AG04449 (cell line): ENCODE measurements at regions not wholly inside any gene's neighbourhood (a gene's known extent, or its start where the extent isn't known, plus 50 kb on each side); places are given as distances from the start of the nearest gene placed in this dataset.

Experiments used
- CTCF ChIA-PET: fragments of 350-600 bp; formaldehyde crosslinking; extraction: SDS; loops from one replicate; lab custom pipeline; 2021; ENCODE audit warnings: antibody characterized with exemption; lab: Yijun Ruan, JAX
- POLR2A ChIA-PET: fragments of 400-600, 350-600 bp; formaldehyde crosslinking; extraction: SDS; loops from one replicate; lab custom pipeline; 2020; ENCODE audit warnings: antibody characterized with exemption, inconsistent platforms; lab: Yijun Ruan, JAX
- DNase-seq: peaks from one replicate; pipeline ENCODE4 v3.0.0-alpha.2; 2010; ENCODE audit warnings: low read depth, low spot score
- H3K4me3 ChIP-seq: 2 replicates; pipeline ENCODE4 v1.5.1; 2011; ENCODE audit warnings: low read depth, mild to moderate bottlenecking, control low read depth, low read length
- CTCF ChIP-seq: IDR thresholded peaks from one replicate; pipeline ENCODE4 v1.5.1; 2011; ENCODE audit warnings: mild to moderate bottlenecking, moderate library complexity, low read length, control low read depth, inconsistent platforms; ENCODE audit not compliant: insufficient read depth; ENCODE audit errors: missing control alignments

DNA sequence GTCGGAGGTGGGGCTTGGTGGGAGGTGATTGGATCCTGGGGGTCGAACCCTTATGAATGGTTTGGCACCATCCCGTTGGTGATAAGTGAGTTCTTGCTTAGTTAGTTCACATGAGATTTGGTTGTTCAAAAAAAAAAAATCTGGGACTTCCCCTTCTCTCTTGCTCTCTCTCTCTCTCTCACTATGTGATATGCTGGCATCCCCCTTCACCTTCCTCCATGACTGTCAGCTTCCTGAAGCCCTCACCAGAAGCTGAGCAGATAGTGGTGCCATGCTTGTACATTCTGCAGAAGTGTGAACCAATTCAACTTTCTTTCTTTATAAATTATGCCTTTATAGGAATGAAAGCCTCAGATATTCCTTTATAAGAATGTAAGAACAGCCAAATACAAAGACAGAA lies 269.7 kb upstream of the APCDD1 start:
- TF ChIP-seq CTCF: no peak
- CTCF ChIA-PET: no interaction called here
- H3K4me3 ChIP-seq: no peak overlapping the region
- POLR2A ChIA-PET: no interaction called here
- no peak for DNase-seq

- H3K4me3 ChIP-seq: no peak overlapping the region
- TF ChIP-seq CTCF: no peak
- ChIA-PET CTCF (no interaction called here), POLR2A (no interaction called here)
- DNase-seq: no peak
Observed at GRCh38 chr18:10188971-10189810, 265.2 kb upstream of the APCDD1 start.

GRCh38 chr18:10190564-10190963 lies 263.9 kb upstream of the APCDD1 start:
- ChIA-PET CTCF (interaction anchor here (1.4 kb wide), 1 partner anchor 17 kb away, joined by 5 read pairs; no protein-coding TSS in a partner anchor), POLR2A (no interaction called here)
- no peak for TF ChIP-seq CTCF
- DNase-seq: peak; percentile 33
- no peak overlapping the region for H3K4me3 ChIP-seq

DNA sequence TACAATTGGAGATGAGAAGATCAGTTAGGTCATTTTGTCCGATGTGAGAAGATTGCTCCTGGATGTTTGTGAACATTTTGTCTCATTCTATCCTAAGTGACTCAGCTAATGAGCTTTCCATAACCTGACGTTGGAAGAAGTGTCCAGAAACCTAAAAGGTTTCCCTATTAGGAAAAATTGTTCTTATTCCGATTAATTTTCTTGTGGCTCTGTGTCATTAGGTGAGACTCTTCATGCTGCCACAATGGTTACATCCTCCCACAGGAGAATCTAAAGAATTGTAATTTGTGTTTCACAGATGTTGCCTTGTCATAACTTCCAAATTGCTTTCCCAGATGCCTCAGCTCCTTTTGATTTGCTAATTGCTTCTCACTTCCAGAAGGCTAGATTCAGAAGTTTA lies 261.0 kb upstream of the APCDD1 start:
- no peak for DNase-seq
- ChIA-PET POLR2A (no interaction called here), CTCF (interaction anchor here (1.2 kb wide), 1 partner anchor 36 kb away, joined by 3 read pairs; no protein-coding TSS in a partner anchor)
- H3K4me3 ChIP-seq: no peak overlapping the region
- TF ChIP-seq CTCF: no peak

DNA sequence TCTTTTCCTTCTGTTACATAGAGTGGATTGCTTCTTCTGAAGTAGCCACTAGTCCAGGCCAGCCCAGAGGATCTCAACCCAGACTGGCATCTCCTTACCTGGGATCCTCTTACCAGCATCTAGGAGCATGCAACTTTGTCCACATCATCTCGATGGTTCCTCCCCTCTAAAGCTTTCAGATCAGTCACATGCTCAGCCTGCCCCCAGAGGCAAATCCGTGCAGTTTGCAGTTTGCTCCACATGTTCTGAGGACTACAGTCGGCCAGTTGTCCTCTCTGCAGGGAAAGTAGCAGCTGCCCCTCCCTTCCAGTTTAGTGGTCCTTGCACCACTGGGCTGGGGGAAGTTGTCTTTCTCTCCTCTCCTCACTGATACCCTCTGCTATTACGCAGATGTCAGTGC lies 259.8 kb upstream of the APCDD1 start:
- DNase-seq: no peak
- no peak overlapping the region for H3K4me3 ChIP-seq
- CTCF ChIA-PET: interaction anchor here (0.7 to 1.4 kb wide), 2 partner anchors 13 to 37 kb away, joined by 3 read pairs; no protein-coding TSS in a partner anchor
- POLR2A ChIA-PET: interaction anchor here (0.6 kb wide), 1 partner anchor 178 kb away, joined by 3 read pairs; no protein-coding TSS in a partner anchor
- peak; percentile 16 for TF ChIP-seq CTCF

DNA sequence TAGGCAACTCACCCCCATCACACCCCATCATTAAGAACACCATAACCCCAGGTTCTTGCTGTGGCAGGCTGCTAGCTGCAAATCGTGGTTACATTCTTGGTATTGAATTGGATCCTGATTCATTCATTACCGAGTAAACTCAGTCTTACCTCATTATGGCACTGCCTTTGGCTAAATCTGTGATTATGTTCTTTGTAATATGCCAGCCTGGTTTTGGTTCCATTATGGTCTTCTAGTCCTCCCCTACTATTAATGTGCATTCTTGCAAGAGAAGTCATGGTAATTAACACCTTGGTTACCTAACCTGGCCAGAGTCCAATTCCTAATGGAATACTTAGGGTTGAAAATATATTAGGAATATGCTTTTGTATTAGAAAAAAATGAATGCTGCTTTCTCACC lies 258.9 kb upstream of the APCDD1 start:
- ChIA-PET CTCF (interaction anchor here (1.4 kb wide), 1 partner anchor 36 kb away, joined by 3 read pairs; no protein-coding TSS in a partner anchor), POLR2A (no interaction called here)
- no peak for TF ChIP-seq CTCF
- DNase-seq: no peak
- no peak overlapping the region for H3K4me3 ChIP-seq
